HepG2 (cell line): ENCODE measurements at regions not wholly inside any gene's neighbourhood (a gene's known extent, or its start where the extent isn't known, plus 50 kb on each side); places are given as distances from the start of the nearest gene placed in this dataset.

Experiments used
- CAMTA2 ChIP-seq: sonication (generic); formaldehyde crosslinking; IDR thresholded peaks from 2 replicates; pipeline ENCODE4 v1.4.0; 2020; ENCODE audit warnings: mild to moderate bottlenecking, missing genetic modification reagents, borderline replicate concordance
- FOXK2 ChIP-seq: fragments of 450-650 bp; IDR thresholded peaks from 2 replicates; pipeline ENCODE4 v1.6.1; 2016
- KDM1A ChIP-seq: IDR thresholded peaks from 2 replicates; pipeline ENCODE4 v1.6.1; 2016; ENCODE audit warnings: missing compliant biosample characterization
- MTA1 ChIP-seq: sonication (generic); formaldehyde crosslinking; IDR thresholded peaks from 2 replicates; pipeline ENCODE4 v1.4.0; 2020; ENCODE audit warnings: missing genetic modification reagents, mild to moderate bottlenecking, borderline replicate concordance
- NFATC3 ChIP-seq: sonication (generic); formaldehyde crosslinking; IDR thresholded peaks from 2 replicates; pipeline ENCODE4 v1.5.1; 2020; ENCODE audit warnings: mild to moderate bottlenecking, missing genetic modification reagents
- ZFP1 ChIP-seq: IDR thresholded peaks from 2 replicates; pipeline ENCODE4 v1.6.1; 2016
- ZNF251 ChIP-seq: sonication (generic); formaldehyde crosslinking; IDR thresholded peaks from 2 replicates; pipeline ENCODE4 v1.9.0; 2021; ENCODE audit warnings: mild to moderate bottlenecking, missing genetic modification reagents
- ZNF264 ChIP-seq: sonication (generic); formaldehyde crosslinking; IDR thresholded peaks from 2 replicates; pipeline ENCODE4 v1.4.0; 2020; ENCODE audit warnings: missing genetic modification reagents
- ZNF567 ChIP-seq: sonication (generic); formaldehyde crosslinking; IDR thresholded peaks from 2 replicates; pipeline ENCODE4 v1.8.1; 2023; ENCODE audit warnings: mild to moderate bottlenecking, missing genetic modification reagents, borderline replicate concordance
- ZNF589 ChIP-seq: sonication (generic); formaldehyde crosslinking; conservative IDR thresholded peaks from 2 replicates; pipeline ENCODE4 v1.8.0; 2022; ENCODE audit warnings: mild to moderate bottlenecking, moderate library complexity, missing genetic modification reagents
- ZNF616 ChIP-seq: sonication (generic); formaldehyde crosslinking; IDR thresholded peaks from 2 replicates; pipeline ENCODE4 v1.5.0; 2020; ENCODE audit warnings: low read depth, mild to moderate bottlenecking, missing genetic modification reagents
- ZNF713 ChIP-seq: sonication (generic); formaldehyde crosslinking; IDR thresholded peaks from 2 replicates; pipeline ENCODE4 v1.4.0; 2020; ENCODE audit warnings: mild to moderate bottlenecking, missing genetic modification reagents
- ZSCAN20 ChIP-seq: sonication (generic); formaldehyde crosslinking; IDR thresholded peaks from 2 replicates; pipeline ENCODE4 v1.4.0; 2020; ENCODE audit warnings: missing genetic modification reagents, mild to moderate bottlenecking, borderline replicate concordance
- TF ChIP-seq, protein P1 (sequence below): sonication (generic); formaldehyde crosslinking; IDR thresholded peaks from 2 replicates; pipeline ENCODE4 v1.5.1; 2020; ENCODE audit warnings: mild to moderate bottlenecking, missing genetic modification reagents, borderline replicate concordance
- TF ChIP-seq, protein P2 (sequence below), 2 experiments: sonication (generic) in 1 of 2; formaldehyde crosslinking in 1 of 2; IDR thresholded peaks; 2 replicates each; pipeline versions ENCODE4 v1.6.1 to v1.9.0; 2014 to 2022; ENCODE audit warnings: antibody characterized with exemption in 1 of 2, borderline replicate concordance in 1 of 2, inconsistent platforms in 1 of 2, low read depth in 1 of 2, missing genetic modification reagents in 1 of 2
- TF ChIP-seq, protein P3 (sequence below): sonication (generic); formaldehyde crosslinking; IDR thresholded peaks from 2 replicates; pipeline ENCODE4 v1.4.0; 2020; ENCODE audit warnings: mild to moderate bottlenecking, missing genetic modification reagents
- TF ChIP-seq, protein P4 (sequence below): sonication (generic); formaldehyde crosslinking; IDR thresholded peaks from 2 replicates; pipeline ENCODE4 v1.8.0; 2022; ENCODE audit warnings: missing genetic modification reagents, mild to moderate bottlenecking, borderline replicate concordance

DNA sequence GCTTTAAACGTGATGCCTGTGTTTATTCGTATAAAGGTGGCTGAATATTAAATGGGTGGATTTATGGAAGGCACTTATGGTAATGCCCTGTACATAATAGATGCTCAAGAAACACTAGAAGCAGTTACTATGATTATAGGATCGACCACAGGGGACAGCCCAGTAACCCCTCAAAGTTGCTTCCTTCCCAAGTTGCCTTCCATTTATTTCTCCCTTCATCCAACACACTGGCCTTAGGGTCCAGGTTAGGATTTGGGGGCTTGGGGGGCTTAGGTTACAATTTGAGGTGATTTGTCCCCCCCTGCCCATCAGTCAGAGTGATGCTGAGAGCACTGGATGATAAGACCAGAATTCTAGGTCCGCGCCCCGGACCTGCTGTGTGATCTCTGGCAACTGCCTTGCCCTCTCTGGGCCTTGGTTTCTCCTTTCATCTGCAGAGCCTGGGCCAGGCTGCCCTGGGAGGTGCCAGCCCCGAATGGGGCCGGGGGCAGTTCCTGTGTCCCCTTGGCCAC is 101.5 kb downstream of the CEBPB start (continued):
- TF ChIP-seq, protein P1, sequence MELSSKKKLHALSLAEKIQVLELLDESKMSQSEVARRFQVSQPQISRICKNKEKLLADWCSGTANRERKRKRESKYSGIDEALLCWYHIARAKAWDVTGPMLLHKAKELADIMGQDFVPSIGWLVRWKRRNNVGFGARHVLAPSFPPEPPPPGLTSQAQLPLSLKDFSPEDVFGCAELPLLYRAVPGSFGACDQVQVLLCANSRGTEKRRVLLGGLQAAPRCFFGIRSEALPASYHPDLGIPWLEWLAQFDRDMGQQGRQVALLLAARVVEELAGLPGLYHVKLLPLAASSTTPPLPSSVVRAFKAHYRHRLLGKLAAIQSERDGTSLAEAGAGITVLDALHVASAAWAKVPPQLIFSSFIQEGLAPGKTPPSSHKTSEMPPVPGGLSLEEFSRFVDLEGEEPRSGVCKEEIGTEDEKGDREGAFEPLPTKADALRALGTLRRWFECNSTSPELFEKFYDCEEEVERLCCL = no peak
- no peak for TF ChIP-seq ZNF616 (CRISPR knock-in tag)
- no peak for TF ChIP-seq ZSCAN20
- TF ChIP-seq, protein P2, sequence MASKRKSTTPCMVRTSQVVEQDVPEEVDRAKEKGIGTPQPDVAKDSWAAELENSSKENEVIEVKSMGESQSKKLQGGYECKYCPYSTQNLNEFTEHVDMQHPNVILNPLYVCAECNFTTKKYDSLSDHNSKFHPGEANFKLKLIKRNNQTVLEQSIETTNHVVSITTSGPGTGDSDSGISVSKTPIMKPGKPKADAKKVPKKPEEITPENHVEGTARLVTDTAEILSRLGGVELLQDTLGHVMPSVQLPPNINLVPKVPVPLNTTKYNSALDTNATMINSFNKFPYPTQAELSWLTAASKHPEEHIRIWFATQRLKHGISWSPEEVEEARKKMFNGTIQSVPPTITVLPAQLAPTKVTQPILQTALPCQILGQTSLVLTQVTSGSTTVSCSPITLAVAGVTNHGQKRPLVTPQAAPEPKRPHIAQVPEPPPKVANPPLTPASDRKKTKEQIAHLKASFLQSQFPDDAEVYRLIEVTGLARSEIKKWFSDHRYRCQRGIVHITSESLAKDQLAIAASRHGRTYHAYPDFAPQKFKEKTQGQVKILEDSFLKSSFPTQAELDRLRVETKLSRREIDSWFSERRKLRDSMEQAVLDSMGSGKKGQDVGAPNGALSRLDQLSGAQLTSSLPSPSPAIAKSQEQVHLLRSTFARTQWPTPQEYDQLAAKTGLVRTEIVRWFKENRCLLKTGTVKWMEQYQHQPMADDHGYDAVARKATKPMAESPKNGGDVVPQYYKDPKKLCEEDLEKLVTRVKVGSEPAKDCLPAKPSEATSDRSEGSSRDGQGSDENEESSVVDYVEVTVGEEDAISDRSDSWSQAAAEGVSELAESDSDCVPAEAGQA (IDR thresholded peaks at IDR 0.05; ENCODE audit: low read depth) = no peak
- TF ChIP-seq, protein P2 (CRISPR knock-in tag; IDR thresholded peaks at IDR 0.05; ENCODE audit: borderline replicate concordance) = no peak
- no peak for TF ChIP-seq ZFP1 (CRISPR knock-in tag)
- TF ChIP-seq FOXK2 = no peak
- TF ChIP-seq CAMTA2 (CRISPR knock-in tag) = 0 out of 2 replicates have a peak, but pooled peaks have one; percentile 23
- TF ChIP-seq, protein P3, sequence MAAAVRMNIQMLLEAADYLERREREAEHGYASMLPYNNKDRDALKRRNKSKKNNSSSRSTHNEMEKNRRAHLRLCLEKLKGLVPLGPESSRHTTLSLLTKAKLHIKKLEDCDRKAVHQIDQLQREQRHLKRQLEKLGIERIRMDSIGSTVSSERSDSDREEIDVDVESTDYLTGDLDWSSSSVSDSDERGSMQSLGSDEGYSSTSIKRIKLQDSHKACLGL (CRISPR knock-in tag) = no peak
- peak; percentile 41; the same call in 1 of the 2 replicates for TF ChIP-seq ZNF567 (CRISPR knock-in tag)
- TF ChIP-seq ZNF713 (CRISPR knock-in tag) = no peak
- TF ChIP-seq ZNF264 (CRISPR knock-in tag) = no peak
- TF ChIP-seq ZNF589 (CRISPR knock-in tag) = no peak
- TF ChIP-seq KDM1A (CRISPR knock-in tag) = peak; percentile 95
- TF ChIP-seq, protein P4, sequence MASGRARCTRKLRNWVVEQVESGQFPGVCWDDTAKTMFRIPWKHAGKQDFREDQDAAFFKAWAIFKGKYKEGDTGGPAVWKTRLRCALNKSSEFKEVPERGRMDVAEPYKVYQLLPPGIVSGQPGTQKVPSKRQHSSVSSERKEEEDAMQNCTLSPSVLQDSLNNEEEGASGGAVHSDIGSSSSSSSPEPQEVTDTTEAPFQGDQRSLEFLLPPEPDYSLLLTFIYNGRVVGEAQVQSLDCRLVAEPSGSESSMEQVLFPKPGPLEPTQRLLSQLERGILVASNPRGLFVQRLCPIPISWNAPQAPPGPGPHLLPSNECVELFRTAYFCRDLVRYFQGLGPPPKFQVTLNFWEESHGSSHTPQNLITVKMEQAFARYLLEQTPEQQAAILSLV (CRISPR knock-in tag) = no peak
- TF ChIP-seq MTA1 (CRISPR knock-in tag) = no peak
- no peak for TF ChIP-seq ZNF251 (CRISPR knock-in tag)
- TF ChIP-seq NFATC3 = no peak
